K562 (cell line): ENCODE measurements at regions not wholly inside any gene's neighbourhood (a gene's known extent, or its start where the extent isn't known, plus 50 kb on each side); places are given as distances from the start of the nearest gene placed in this dataset.

Source experiments
- ATAC-seq: fragments of 200-7000 bp; cut with Tn5 transposase; 3 replicates; pipeline ENCODE4 v1.9.1; 2020; ENCODE audit warnings: moderate library complexity
- BruUV-seq: library from RNA; stranded (reverse); fragments of 400-500 nt; replicated peaks from 2 replicates; lab custom pipeline; 2021; lab: Mats Ljungman, UMichigan
- CTCF ChIA-PET: fragments of 300-600 bp; formaldehyde crosslinking; extraction: SDS; loops from one replicate; lab custom pipeline; 2021; ENCODE audit warnings: low intra/inter-chr PET ratio; lab: Yijun Ruan, JAX
- POLR2A ChIA-PET: fragments of 300-600, 350-650 bp; sonication (Branson Sonifier 250); formaldehyde crosslinking; extraction: SDS; loops from one replicate; lab custom pipeline; 2021; ENCODE audit warnings: antibody characterized with exemption, inconsistent platforms; lab: Yijun Ruan, JAX
- DNase-seq, 4 experiments: peaks; one replicate each; pipeline versions ENCODE4 v3.0.0 to v3.0.0-alpha.2; 2011 to 2018; ENCODE audit warnings: low spot score in 3 of 4, mixed read lengths in 3 of 4; ENCODE audit errors: extremely low read depth in 1 of 4
- FAIRE-seq: peaks from 2 replicates; lab custom pipeline; 2011; peaks lifted over from hg19 to GRCh38; lab: Jason Lieb, UNC
- H2AFZ ChIP-seq: 2 replicates; pipeline ENCODE4 v1.6.0; 2011; ENCODE audit warnings: low read depth, low read length, control low read depth, inconsistent platforms
- H3K27ac ChIP-seq: fragments of 200-600 bp; 3 replicates; pipeline ENCODE4 v1.8.0; 2011; ENCODE audit warnings: low read depth, mild to moderate bottlenecking, control low read depth, inconsistent platforms, low read length, moderate library complexity, mixed read lengths; ENCODE audit errors: extremely low read depth
- H3K27me3 ChIP-seq, 2 experiments: fragments of 300-600 bp in 1 of 2; 2 replicates in 1 of 2; 3 replicates in 1 of 2; pipeline versions ENCODE4 v1.6.0 to v1.8.0; 2011; ENCODE audit warnings: inconsistent platforms in 2 of 2, low read length in 2 of 2, mild to moderate bottlenecking in 1 of 2, mixed read lengths in 1 of 2, moderate library complexity in 1 of 2; ENCODE audit not compliant: control insufficient read depth in 2 of 2, insufficient read depth in 2 of 2
- H3K36me3 ChIP-seq: fragments of 300-600 bp; 3 replicates; pipeline ENCODE4 v1.8.0; 2011; ENCODE audit warnings: mild to moderate bottlenecking, low read length, inconsistent platforms; ENCODE audit not compliant: control insufficient read depth, insufficient read depth
- H3K4me1 ChIP-seq, 2 experiments: fragments of 200-600 bp in 1 of 2; replicated peaks in 1 of 2; 2 replicates in 1 of 2; 3 replicates in 1 of 2; pipeline versions ENCODE4 v1.5.1 to v1.8.0; 2011; ENCODE audit warnings: inconsistent platforms in 2 of 2, low read length in 2 of 2, mild to moderate bottlenecking in 1 of 2, mixed read lengths in 1 of 2, moderate library complexity in 1 of 2; ENCODE audit not compliant: control insufficient read depth in 2 of 2, insufficient read depth in 2 of 2
- H3K4me2 ChIP-seq: 2 replicates; pipeline ENCODE4 v1.6.1; 2011; ENCODE audit warnings: low read length, control low read depth, inconsistent platforms, mixed read lengths; ENCODE audit not compliant: insufficient read depth
- H3K4me3 ChIP-seq: fragments of 200-600 bp; sonication (generic), shearing (Covaris generic); 2 replicates; pipeline ENCODE4 v1.5.1; 2016; ENCODE audit warnings: control low read depth, inconsistent platforms
- H3K79me2 ChIP-seq: fragments of 200-600 bp; 3 replicates; pipeline ENCODE4 v1.8.0; 2011; ENCODE audit warnings: low read length, inconsistent platforms; ENCODE audit not compliant: control insufficient read depth, insufficient read depth
- H3K9ac ChIP-seq, 2 experiments: 2 replicates each; pipeline versions ENCODE4 v1.6.0 to v1.6.1; 2011; ENCODE audit warnings: low read depth in 2 of 2, low read length in 2 of 2, control low read depth in 1 of 2, inconsistent platforms in 1 of 2, mild to moderate bottlenecking in 1 of 2, mixed read lengths in 1 of 2; ENCODE audit not compliant: insufficient read depth in 1 of 2
- H3K9me1 ChIP-seq: one replicate; pipeline ENCODE4 v1.6.0; 2011; ENCODE audit warnings: inconsistent platforms, mild to moderate bottlenecking, low read length, moderate library complexity; ENCODE audit not compliant: control insufficient read depth, insufficient read depth
- H3K9me3 ChIP-seq: replicated peaks from 2 replicates; pipeline ENCODE4 v1.5.1; 2011; ENCODE audit warnings: low read depth, low read length, inconsistent platforms; ENCODE audit not compliant: control insufficient read depth, insufficient read depth
- H4K20me1 ChIP-seq: replicated peaks from 2 replicates; pipeline ENCODE4 v1.6.1; 2011; ENCODE audit warnings: low read length, inconsistent platforms, mixed read lengths; ENCODE audit not compliant: control insufficient read depth, insufficient read depth
- NRF1 ChIP-seq, 2 experiments: fragments of 450-650 bp; IDR thresholded peaks in 1 of 2; conservative IDR thresholded peaks in 1 of 2; 2 replicates each; pipeline ENCODE4 v1.6.1; 2014; ENCODE audit warnings: mild to moderate bottlenecking in 2 of 2
- ZBTB5 ChIP-seq: fragments of 450-650 bp; IDR thresholded peaks from 2 replicates; pipeline ENCODE4 v1.6.1; 2017; ENCODE audit warnings: antibody characterized with exemption
- ZFX ChIP-seq: sonication (generic); formaldehyde crosslinking; IDR thresholded peaks from 2 replicates; pipeline ENCODE4 v1.8.0; 2022; ENCODE audit warnings: mild to moderate bottlenecking, missing genetic modification reagents, moderate library complexity
- WGBS: fragments of 100-300 bp; shearing (Covaris generic); methylation state at CpG from one replicate; pipeline ENCODE4 v1.1.6; 2016; ENCODE audit warnings: low coverage, mixed read lengths; ENCODE audit not compliant: insufficient coverage; ENCODE audit errors: missing lambda C conversion rate; 5-methylcytosine and 5-hydroxymethylcytosine counted together
- in situ Hi-C: fragments of 300-500 bp; cut with MboI; formaldehyde crosslinking; loops from 4 replicates; pipeline ENCODE4 v1.15.0; 2018; ENCODE audit warnings: inconsistent platforms, mixed read lengths
- intact Hi-C: fragments of 100-400 bp; cut with micrococcal nuclease; formaldehyde crosslinking; loops from 2 replicates; pipeline ENCODE4 v1.14.2; 2022
- TF ChIP-seq, protein P1 (sequence below): fragments of 450-650 bp; IDR thresholded peaks from 2 replicates; pipeline ENCODE4 v1.6.1; 2014; ENCODE audit warnings: low read depth, mild to moderate bottlenecking, moderate library complexity, borderline replicate concordance
- TF ChIP-seq, protein P2 (sequence below), 3 experiments: fragments of 200-800 bp in 1 of 3; sonication (Bioruptor generic) in 1 of 3; sonication (generic) in 1 of 3; formaldehyde crosslinking in 1 of 3; IDR thresholded peaks; 2 replicates each; pipeline versions ENCODE4 v1.6.1 to v1.8.0; 2016 to 2022; ENCODE audit warnings: mild to moderate bottlenecking in 2 of 3, missing compliant biosample characterization in 2 of 3, missing genetic modification characterization in 2 of 3, missing genetic modification reagents in 1 of 3

GRCh38 chr12:34357791-34358190 is 335.5 kb downstream of the ALG10 start:
- peaks cover 0 to 44% of the 10 kb centered on the region in 2 experiments; a peak in 3 of 5 replicates for H3K27me3 ChIP-seq
- WGBS, result 20% methylated on average over 15 of the region's 20 CpGs
- peaks cover 8 to 79% of the 10 kb centered on the region in 2 experiments; a peak in 4 of 5 replicates for H3K4me1 ChIP-seq
- intact Hi-C loops, result loop anchor here (10.0 kb wide), 1 partner anchor 63 kb away; no protein-coding TSS in a partner anchor
- POLR2A ChIA-PET, result no interaction called here
- peak overlapping the region in 1 of 2 experiments; percentile 17; a peak in 1 of 4 replicates for H3K9ac ChIP-seq
- H3K9me3 ChIP-seq, result no peaks in the 10 kb centered on the region
- TF ChIP-seq, protein P1, sequence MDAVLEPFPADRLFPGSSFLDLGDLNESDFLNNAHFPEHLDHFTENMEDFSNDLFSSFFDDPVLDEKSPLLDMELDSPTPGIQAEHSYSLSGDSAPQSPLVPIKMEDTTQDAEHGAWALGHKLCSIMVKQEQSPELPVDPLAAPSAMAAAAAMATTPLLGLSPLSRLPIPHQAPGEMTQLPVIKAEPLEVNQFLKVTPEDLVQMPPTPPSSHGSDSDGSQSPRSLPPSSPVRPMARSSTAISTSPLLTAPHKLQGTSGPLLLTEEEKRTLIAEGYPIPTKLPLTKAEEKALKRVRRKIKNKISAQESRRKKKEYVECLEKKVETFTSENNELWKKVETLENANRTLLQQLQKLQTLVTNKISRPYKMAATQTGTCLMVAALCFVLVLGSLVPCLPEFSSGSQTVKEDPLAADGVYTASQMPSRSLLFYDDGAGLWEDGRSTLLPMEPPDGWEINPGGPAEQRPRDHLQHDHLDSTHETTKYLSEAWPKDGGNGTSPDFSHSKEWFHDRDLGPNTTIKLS, result no peak
- 0 out of 2 replicates have a peak, but pooled peaks have one; percentile 20 for TF ChIP-seq ZFX (CRISPR knock-in tag)
- peak; percentile 86 to 88 for TF ChIP-seq NRF1 (conservative IDR thresholded peaks at IDR 0.05 in 1 of 2, IDR thresholded peaks at IDR 0.05 in 1 of 2)
- H2AFZ ChIP-seq, result peak overlapping the region; percentile 68
- H3K9me1 ChIP-seq, result no peaks in the 10 kb centered on the region
- CTCF ChIA-PET, result no interaction called here
- FAIRE-seq, result no peak
- in situ Hi-C loops, result no loop called here
- no peak for ATAC-seq
- no peaks in the 10 kb centered on the region for H4K20me1 ChIP-seq
- no TSS peak for BruUV-seq
- no peaks in the 10 kb centered on the region for H3K36me3 ChIP-seq
- H3K4me3 ChIP-seq, result no peak overlapping the region
- H3K79me2 ChIP-seq, result no peaks in the 10 kb centered on the region
- DNase-seq, result no peak
- peak overlapping the region; percentile 46 for H3K4me2 ChIP-seq
- no peak overlapping the region for H3K27ac ChIP-seq

DNA sequence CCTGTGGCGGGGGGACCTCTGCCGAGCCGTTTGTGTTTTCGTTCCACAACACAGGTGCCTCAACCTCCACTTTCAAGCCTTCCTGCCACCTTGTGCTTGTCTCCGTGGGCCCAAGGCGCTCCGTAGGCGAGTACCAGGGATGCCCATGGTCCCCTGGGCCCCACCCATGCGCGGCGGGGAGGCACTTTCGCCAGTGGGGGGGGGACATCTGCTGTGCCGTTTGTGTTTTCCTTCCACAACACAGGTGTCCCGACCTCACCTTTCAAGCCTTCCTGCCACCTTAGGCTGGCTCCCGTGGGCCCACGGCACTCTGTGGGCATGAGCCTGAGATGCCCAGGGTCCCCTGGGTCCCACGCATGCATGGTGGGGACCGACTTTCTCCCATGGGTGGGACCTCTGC is 335.9 kb downstream of the ALG10 start:
- 10% methylated on average over 14 of the region's 18 CpGs for WGBS
- TF ChIP-seq NRF1 (conservative IDR thresholded peaks at IDR 0.05 in 1 of 2, IDR thresholded peaks at IDR 0.05 in 1 of 2), result peak in 1 of 2 experiments; percentile 1; a peak in 2 of 4 replicates
- TF ChIP-seq ZBTB5, result no peak
- TF ChIP-seq, protein P2, sequence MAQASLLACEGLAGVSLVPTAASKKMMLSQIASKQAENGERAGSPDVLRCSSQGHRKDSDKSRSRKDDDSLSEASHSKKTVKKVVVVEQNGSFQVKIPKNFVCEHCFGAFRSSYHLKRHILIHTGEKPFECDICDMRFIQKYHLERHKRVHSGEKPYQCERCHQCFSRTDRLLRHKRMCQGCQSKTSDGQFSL (CRISPR knock-in tag; IDR thresholded peaks at IDR 0.05), result peak; percentile 83; the same call in 1 of the 2 replicates
- TF ChIP-seq, protein P2 (tag; IDR thresholded peaks at IDR 0.05), result no peak
- Histone ChIP-seq H3K4me1 (peaks cover 8 to 79% of the 10 kb centered on the region in 2 experiments; a peak in 4 of 5 replicates), H3K4me3 (no peak overlapping the region), H4K20me1 (no peaks in the 10 kb centered on the region), H3K27ac (no peak overlapping the region), H2AFZ (peak overlapping the region; percentile 68), H3K4me2 (peak overlapping the region; percentile 46), H3K9me1 (no peaks in the 10 kb centered on the region), H3K9me3 (no peaks in the 10 kb centered on the region), H3K79me2 (no peaks in the 10 kb centered on the region), H3K9ac (peak overlapping the region in 1 of 2 experiments; percentile 17; a peak in 2 of 4 replicates), H3K27me3 (peaks cover 0 to 44% of the 10 kb centered on the region in 2 experiments; a peak in 3 of 5 replicates), H3K36me3 (no peaks in the 10 kb centered on the region)
- ChIA-PET POLR2A (no interaction called here), CTCF (no interaction called here)
- FAIRE-seq (no peak), DNase-seq (no peak), ATAC-seq (no peak)
- BruUV-seq, result no TSS peak
- intact Hi-C loops, result loop anchor here (10.0 kb wide), 1 partner anchor 63 kb away; no protein-coding TSS in a partner anchor
- in situ Hi-C loops, result no loop called here
